ENCODE measurements at regions not wholly inside any gene's neighbourhood (a gene's known extent, or its start where the extent isn't known, plus 50 kb on each side); places are given as distances from the start of the nearest gene placed in this dataset.

DNA sequence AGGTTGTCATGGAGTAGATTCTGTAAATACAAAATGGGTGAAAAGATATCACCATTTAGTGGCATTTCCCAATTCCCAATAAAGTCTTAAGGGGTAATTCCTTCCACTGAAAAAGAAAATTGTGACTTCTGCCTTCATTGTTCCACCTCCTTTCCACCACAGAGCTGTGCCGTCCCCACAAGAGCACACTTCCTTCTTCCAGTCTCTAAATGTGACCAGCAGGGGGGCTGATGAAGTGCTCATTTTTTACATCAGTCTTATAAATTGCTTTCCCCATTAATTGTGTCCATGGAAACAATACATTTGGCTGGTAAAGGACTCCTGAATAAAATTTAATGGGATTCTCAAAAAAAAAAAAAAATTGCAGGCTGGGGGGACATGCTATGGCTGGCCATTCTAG is 260.8 kb upstream of the PSMD7 start:
- TF ChIP-seq SMC3 (IDR thresholded peaks at IDR 0.05; ENCODE audit: low read depth, low read length) = no peak
- TF ChIP-seq, protein P1, sequence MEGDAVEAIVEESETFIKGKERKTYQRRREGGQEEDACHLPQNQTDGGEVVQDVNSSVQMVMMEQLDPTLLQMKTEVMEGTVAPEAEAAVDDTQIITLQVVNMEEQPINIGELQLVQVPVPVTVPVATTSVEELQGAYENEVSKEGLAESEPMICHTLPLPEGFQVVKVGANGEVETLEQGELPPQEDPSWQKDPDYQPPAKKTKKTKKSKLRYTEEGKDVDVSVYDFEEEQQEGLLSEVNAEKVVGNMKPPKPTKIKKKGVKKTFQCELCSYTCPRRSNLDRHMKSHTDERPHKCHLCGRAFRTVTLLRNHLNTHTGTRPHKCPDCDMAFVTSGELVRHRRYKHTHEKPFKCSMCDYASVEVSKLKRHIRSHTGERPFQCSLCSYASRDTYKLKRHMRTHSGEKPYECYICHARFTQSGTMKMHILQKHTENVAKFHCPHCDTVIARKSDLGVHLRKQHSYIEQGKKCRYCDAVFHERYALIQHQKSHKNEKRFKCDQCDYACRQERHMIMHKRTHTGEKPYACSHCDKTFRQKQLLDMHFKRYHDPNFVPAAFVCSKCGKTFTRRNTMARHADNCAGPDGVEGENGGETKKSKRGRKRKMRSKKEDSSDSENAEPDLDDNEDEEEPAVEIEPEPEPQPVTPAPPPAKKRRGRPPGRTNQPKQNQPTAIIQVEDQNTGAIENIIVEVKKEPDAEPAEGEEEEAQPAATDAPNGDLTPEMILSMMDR (conservative IDR thresholded peaks at IDR 0.05; ENCODE audit: low read depth, low read length) = 0 out of 2 replicates have a peak, but pooled peaks have one; percentile 8
- TF ChIP-seq FOS (IDR thresholded peaks at IDR 0.05; ENCODE audit: low read depth, low read length) = no peak
- TF ChIP-seq RFX5 (IDR thresholded peaks at IDR 0.05; ENCODE audit: low read depth, low read length) = no peak
- TF ChIP-seq, protein P2, sequence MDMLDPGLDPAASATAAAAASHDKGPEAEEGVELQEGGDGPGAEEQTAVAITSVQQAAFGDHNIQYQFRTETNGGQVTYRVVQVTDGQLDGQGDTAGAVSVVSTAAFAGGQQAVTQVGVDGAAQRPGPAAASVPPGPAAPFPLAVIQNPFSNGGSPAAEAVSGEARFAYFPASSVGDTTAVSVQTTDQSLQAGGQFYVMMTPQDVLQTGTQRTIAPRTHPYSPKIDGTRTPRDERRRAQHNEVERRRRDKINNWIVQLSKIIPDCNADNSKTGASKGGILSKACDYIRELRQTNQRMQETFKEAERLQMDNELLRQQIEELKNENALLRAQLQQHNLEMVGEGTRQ (IDR thresholded peaks at IDR 0.05; ENCODE audit: low read depth, low read length) = no peak
- TF ChIP-seq MAFK (IDR thresholded peaks at IDR 0.05; ENCODE audit: low read depth, low read length) = no peak
- TF ChIP-seq POLR2A (IDR thresholded peaks at IDR 0.05; ENCODE audit: low read depth, low read length) = no peak
- no peak for TF ChIP-seq ELK1 (IDR thresholded peaks at IDR 0.05; ENCODE audit: borderline replicate concordance, low read depth, low read length)
